ENCODE measurements at regions not wholly inside any gene's neighbourhood (a gene's known extent, or its start where the extent isn't known, plus 50 kb on each side); places are given as distances from the start of the nearest gene placed in this dataset.

GRCh38 chr5:107199756-107200155 is 471.0 kb downstream of the EFNA5 start:
- TF ChIP-seq CTCF (tag by site-specific recombination; IDR thresholded peaks at IDR 0.05): no peak
- no peak for TF ChIP-seq INSM2 (tag by site-specific recombination; IDR thresholded peaks at IDR 0.05)
- no peak for TF ChIP-seq ZNF23 (tag by site-specific recombination; IDR thresholded peaks at IDR 0.05; ENCODE audit: borderline replicate concordance)
- TF ChIP-seq KLF1 (tag by site-specific recombination; IDR thresholded peaks at IDR 0.05): no peak
- no peak for TF ChIP-seq BCL11A (tag by site-specific recombination; IDR thresholded peaks at IDR 0.05; ENCODE audit: low read depth)
- no peak for TF ChIP-seq PRDM10 (tag by site-specific recombination; IDR thresholded peaks at IDR 0.05)
- no peak for TF ChIP-seq ZNF138 (tag by site-specific recombination; IDR thresholded peaks at IDR 0.05; ENCODE audit: borderline replicate concordance)

Measured in HEK293 (cell line).